HG02970 (cell line): ENCODE measurements at regions not wholly inside any gene's neighbourhood (a gene's known extent, or its start where the extent isn't known, plus 50 kb on each side); places are given as distances from the start of the nearest gene placed in this dataset.

Experiments used
- ATAC-seq: cut with Tn5 transposase; IDR thresholded peaks from one replicate; pipeline ENCODE4 v1.9.1; 2021; ENCODE audit warnings: mild to moderate bottlenecking, moderate library complexity, moderate number of reproducible peaks; ENCODE audit not compliant: unreplicated experiment, low FRiP score

DNA sequence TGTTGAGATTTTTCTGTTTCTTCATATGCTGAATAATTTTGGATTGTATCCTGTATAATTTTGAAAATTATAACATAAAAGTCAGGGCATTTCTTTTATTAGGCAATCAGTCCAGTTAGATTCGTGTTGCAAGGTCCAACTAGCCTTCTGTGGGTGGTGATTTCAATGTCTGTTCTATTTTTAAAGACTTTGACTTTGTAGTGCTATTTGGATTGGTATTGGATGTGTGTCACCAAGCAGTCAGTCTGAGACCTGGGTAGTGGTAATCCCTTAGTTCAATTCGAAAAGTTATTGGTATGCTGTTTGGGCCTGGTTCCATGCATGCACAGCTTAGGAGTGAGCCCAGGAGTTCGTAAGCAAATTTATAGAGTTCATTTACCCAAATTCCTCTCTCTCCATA lies 82.2 kb downstream of the EPDR1 start:
- no peak for ATAC-seq

DNA sequence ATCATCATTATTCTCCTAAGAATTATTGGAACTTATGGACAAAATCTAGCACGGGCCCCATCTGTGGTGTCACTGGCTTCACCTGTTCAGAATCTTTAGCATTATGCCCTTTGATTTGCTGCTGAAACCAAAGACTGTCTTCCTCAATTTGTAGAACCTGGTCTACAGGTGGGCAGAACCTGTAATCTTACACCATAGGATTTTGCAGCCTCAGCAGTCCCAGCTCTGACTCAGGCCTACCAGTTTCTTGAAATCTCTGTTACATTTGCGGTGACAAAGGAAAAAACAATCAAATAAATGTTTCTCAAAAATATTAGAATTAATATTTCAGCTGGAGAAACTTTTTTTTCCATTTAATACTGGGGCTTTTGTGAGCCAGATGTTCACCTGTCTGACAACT lies 86.1 kb downstream of the EPDR1 start:
- ATAC-seq, result no peak

DNA sequence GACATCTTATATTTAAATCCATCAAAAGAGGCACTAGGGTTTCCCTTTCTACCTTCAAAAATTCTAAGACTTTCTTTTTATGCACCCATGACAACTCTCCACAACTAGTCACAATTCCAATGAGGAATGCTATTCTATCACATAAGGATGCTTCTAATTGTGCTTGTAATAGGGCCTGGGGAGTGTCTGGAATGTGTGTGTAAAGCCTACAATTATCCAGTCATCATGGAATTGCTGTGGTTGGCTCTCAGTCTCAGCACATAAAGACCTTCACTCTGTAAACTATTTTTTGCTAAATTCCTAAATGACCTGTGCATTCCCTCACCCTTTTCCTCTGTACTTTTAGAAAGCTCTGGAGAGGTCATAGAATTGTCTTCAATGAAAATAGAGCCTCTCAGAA lies 86.7 kb downstream of the EPDR1 start:
- ATAC-seq, result no peak

DNA sequence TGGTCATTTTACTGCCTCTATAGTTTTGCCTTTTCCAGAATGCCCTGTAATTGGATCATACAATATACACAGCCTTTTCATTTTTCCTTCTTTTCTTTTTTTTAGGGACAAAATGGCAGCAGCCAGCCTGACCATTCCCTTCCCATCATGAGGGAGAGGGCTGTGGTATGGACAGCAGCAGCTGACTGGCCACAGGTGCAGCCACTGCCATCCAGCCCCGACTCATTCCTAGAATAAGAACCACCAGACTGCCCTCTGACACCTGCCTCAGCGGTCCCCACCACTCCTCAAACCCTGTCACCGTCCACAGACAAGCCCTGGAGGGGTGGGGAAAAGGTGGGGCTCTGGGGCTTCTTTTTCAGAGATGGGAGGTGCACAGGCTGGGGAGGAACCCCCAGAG lies 92.8 kb downstream of the EPDR1 start:
- ATAC-seq, result no peak

DNA sequence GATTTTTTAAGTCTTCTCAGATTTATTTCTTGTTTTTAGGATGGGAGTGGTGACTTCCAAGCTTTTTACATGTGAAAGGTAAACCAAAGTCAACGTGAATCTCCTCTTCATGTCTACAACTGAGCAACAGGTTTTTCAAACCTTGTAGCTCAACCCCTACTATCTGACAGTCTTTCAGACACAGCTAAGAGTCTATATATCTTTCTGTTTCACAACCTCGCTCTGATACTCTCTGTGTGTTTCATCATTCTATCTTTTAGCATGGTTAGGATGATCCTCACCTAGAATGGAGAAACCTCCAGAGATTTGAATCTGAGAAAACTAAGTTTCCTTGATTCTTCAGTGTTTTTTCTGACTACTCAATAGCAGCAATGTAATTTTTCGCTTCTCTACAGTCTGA lies 96.1 kb downstream of the EPDR1 start:
- no peak for ATAC-seq

DNA sequence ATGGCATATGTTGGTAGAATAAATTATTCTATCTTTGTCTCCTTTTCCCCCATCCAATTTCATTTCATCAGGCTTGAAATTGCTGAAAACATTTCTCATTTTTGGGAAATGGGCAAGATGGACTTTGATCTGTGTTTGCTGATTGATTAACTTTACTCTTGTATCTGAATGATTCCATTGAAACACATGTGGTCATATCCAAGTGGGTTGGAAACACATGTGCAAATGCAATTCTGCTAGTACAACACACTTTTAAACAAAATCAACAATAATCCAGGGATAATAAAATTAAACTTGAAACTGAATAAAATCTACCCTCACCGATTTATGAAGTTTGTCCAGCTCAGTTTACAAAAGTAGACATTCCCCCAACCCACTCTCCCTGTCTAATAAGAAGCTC lies 96.9 kb downstream of the EPDR1 start:
- ATAC-seq, result no peak

DNA sequence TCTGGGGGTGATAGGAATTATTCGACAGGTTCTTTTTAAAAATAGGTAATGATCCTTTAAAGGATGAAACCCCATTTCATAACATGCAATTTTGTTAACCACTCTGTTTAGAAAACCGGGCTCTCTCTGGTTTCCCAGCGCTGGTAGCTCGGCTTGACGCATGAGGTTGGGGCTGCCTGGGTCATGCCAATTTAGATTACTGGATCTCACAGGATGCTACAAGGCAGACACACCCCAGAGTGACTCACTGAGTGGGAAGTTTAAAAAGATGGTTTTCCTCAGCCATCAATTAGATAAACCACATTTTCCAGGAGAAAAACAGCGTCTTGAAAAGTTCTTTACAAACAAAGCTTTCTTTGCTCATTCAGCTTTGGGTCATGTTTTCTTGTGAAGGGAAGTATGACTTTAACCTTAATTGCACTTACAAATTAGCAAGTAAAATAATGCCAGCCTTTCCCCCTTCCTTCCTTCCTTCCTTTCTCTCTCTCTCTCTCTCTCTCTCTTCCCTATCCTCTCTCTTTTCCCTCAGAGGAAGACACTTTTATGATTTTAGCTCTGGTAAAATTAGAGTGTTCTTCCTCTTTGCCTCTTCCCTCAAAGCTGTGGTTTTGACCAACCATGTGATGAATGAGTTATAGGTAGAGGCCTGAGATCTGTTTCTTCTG lies 99.8 kb downstream of the EPDR1 start:
- no peak for ATAC-seq

DNA sequence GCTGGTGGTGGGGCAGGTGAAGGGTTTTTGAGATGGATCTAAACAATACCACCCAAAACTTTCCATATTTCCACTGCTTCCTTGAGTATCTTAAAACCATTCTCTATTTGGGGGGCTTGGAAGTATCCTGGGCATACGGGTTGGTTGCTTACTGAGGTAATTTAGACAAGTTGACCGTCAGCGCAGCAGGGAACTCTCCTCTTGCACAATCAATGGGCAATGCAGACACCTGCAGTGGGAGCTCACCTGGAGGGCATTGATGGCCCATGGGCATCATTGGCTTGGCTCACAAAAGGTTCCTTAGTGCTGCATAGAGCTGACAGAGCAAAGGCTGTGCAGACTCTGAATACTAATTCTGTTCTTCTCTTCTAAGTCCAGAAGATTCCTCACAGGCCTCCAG lies 101.5 kb downstream of the EPDR1 start:
- ATAC-seq, result no peak

DNA sequence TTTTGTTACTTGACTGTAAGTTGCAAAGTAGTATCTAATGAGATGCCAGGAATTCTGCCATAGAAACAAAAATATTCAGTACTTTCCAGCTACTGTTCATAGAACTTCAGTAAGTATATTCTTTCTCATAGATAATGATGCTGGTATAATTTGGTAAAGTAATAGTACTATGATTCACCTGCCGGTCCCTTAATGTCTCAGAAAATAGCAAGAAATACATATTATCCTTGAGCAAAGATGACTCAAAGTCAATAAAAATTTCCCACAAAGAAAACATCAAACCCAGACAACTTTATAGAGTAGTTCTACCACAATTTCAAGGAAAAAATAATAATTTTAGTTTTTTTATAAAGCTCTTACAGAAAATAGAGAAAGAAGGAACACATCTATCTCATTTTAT lies 105.4 kb downstream of the EPDR1 start:
- ATAC-seq, result no peak

DNA sequence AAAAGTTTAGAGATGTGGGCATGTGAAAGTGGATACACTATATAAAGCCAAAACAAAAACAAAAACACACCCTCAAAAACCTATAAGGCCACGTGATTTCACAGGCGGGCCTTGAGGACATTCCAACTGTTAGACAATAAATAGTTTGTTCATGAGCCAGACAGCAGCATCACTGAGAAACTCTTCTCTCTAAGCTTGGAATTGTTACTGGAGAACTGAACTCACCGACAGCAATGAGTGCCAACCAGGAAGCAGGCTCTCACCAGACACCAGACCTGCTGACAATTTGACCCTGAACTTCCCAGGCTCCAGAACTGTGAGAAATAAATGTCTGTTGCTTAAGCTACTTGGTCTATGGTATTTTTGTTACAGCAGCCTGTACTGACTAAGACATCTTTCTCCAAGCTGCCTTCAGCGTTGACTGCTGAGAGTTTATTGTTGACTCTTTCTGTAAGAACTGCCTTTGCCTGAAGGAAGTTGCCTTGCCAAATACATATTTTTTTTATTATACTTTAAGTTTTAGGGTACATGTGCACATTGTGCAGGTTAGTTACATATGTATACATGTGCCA lies 107.5 kb downstream of the EPDR1 start:
- no peak for ATAC-seq

DNA sequence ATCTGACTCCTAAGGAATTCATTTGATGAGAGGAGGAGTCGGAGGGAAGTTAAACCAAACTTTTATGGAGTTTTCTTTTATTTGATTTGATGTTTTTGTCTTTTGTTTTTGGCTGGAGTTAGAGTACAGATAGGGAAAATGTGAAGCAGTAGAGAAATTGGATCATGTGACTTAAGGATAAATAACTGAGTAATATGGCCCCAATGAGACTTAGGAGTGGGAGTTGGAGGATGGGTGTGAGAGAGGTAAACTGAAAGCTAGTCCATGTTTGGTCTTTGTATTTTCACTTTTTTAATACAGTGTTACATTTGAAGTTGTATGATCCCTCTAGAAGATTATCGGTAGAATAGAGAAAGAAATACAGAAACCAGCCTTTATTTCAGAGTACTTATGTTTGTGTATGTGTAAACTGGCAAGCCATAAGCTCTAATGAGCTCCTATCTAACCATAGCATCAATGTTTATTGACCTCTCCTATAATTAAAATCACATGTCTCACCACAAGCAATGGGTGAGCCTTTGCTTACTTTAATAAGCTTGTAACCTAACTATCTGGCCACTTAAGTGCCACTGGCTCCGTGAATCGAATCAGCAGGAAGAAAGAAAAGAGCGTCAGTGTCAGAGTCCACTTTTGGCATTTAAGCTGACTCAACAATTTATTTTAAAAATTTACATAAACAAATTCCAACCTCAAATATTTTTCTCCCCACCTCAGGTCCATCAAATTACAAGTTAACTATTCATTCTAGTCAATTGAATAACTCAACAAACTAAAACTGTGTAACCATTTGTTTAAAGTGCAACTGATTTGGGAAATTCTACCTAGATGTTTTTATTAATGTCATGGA lies 113.8 kb downstream of the EPDR1 start:
- ATAC-seq, result no peak

DNA sequence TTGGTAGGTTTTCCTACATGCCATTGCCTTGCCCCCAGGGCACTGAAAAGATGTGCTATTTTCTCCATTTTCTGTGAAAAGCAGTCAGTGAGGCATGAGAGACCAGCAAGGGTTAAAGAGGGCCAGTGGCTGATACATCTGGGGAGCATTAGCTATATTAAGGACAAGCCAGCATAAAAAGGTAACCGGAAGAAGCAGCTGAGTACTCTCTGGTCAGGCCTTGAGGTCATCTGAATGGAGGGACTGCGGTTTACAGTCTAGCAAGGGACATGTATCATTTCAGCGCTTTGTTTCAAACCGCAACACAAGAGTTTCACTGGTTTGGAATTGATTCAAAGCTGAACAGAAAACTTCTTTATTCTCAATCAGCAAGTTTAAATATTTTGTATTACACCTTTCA lies 120.4 kb downstream of the EPDR1 start:
- no peak for ATAC-seq

DNA sequence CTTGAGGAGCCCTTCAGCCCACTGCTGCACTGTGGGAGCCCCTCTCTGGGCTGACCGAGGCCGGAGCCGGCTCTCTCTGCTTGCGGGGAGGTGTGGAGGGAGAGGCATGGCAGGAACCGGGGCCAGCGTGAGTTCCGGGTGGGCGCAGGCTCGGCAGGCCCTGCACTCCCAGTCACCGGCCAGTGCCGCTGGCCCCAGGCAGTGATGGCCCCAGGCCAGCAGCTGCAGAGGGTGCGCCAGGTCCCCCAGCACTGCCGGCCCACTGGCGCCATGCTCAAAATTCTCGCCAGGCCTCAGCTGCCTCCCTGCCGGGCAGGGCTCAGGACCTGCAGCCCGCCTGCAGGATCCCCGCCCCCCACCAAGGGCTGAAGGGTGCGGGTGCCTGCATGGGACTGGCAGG lies 128.4 kb upstream of the STARD3NL start:
- no peak for ATAC-seq

DNA sequence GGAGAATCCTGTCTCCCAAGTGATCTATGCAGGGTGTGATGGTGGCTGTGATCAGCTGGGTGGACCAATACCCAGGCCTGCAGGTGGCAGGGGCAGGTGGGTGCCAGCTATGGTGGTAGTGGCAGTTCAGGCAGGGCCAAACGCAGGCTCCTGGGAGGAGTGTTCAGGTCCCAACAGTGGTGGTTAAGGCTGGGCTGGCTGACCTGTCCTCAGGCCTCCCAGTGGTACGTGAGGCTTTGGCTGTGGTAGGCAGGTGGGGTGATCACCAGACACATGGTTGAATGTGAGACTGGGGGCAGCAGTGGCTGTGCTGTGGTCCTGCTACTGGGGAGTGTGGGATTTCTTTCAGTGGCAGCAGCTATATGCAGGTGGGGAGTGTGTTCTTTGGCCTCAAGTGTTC lies 126.7 kb upstream of the STARD3NL start:
- ATAC-seq, result no peak

DNA sequence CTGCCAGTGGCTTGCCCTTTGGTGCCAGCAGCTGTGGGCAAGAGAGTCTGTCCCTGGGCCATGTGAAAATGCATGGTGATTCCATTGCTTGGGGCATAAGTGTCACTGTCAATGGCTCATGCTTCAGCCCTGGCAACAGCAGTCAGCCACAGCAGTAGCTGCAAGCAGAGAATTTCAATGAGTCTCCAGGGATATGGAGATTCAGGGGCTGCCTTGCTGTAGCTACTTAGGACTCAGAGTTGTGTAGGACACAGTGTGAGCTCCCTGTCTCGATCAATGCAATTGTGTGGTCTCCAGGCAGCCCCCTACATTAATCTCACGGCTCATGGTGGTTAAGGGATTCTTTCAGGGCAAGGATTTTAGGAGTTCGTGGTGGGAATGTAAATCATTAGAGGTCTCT lies 126.3 kb upstream of the STARD3NL start:
- ATAC-seq, result no peak

DNA sequence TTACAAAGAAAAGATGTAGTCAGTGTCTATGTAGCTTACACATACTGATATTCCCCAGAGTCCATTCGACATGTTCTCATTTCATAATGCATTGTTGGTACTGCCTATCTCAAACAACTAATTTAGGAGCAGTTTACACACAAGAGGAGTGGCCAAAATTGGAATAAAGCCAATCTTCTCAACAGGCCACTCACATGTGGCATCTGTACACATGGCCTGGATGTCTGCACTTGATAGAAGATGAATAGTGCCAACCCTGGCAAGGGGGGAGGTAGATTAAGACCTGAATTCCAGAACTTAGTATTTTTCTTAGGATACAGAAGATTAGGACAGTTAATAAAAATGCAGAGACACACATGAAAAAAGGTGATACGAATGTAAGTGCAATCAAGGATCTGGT lies 125.3 kb upstream of the STARD3NL start:
- ATAC-seq, result no peak

DNA sequence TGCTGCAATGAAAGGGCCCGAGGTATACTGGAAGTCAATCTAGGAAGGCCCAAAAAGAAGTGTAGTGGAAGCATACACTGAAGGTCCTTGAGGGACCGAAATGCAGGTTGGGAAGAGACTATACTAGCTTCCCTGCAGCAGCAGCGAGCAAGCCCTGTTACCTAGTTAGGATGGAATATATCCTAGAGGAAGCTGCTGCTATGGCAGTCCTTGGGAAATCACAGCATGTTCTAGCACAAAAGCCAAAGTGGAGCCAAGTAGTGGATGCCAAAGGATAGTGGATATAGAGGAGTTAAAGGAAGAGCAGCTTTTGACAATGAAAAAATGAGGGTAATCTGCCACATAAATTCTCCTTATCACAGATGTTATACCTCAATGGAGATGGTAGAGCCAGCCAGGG lies 123.8 kb upstream of the STARD3NL start:
- no peak for ATAC-seq

DNA sequence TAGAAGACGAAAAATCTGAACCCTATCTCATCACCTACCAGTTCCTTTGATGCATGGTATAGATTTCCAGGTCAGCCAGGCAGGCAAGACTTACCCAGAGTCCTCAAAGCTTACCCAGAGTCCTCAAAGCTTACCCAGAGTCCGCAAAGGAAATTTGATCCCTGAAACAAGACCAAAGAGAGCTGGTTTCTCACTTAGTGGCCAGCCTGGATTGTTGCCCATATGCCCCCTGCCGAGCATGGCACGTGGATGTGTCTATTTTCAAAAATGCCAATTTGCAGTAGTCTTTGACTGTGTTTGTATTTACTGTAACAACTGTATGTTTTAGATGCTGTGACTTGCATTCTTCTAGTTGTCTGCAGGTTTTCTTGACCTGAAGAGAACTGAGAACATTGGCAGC lies 120.2 kb upstream of the STARD3NL start:
- ATAC-seq, result no peak

DNA sequence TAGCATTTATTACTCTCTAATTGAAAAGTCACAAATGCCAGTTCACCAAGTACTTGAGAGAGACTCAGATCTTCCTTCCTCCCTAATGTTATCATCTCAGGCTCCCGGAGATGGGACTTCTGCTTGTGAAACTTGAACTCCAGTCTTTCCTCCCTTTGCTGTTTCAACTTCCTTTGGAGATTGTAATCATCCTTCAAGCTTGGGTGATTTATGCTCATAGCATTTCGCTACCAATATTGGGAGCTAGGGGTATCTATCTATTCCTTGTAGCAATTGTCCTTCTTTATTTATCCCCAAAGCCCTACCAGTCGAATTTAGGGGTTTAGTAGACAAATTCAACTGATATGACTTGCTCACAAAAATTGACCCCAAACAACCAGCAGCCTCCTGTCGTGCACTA lies 117.9 kb upstream of the STARD3NL start:
- no peak for ATAC-seq

DNA sequence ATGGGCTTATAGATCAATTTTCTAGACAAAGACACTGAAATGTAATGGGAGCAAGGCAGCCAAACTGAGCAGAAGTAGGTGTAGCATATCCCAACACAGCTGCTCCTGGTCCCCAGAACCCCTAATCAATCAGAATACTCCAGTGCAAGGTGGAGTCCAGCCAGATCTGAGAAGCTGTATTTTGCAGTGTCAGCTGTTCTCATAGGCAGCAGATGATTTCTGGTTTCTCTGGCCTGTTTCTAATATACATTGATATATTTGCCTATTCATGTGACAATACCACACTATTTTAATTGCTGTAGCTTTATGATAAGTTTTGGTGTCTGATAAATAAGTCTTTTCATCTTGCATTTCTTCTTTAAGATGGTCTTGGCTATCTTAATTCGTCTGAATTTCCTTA lies 117.4 kb upstream of the STARD3NL start:
- ATAC-seq, result no peak

DNA sequence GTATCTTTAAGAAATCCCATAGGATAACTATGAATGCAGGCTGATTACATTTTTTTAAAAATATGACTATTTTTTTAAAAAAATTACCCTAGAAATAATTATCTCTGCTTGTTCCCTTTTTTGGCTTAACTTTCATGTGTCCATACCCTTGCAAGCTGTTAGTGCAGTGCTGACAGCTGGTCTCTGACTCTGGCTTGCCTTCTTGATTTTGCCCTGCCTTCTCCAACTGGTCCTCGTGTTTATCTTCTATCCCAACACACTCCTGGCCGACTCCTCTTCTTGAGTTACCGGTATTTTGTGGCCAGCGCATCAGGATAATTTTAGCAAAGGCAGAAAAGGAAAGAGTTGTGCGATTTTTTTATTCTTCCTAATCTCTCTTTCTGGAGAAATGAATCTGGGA lies 111.7 kb upstream of the STARD3NL start:
- no peak for ATAC-seq

DNA sequence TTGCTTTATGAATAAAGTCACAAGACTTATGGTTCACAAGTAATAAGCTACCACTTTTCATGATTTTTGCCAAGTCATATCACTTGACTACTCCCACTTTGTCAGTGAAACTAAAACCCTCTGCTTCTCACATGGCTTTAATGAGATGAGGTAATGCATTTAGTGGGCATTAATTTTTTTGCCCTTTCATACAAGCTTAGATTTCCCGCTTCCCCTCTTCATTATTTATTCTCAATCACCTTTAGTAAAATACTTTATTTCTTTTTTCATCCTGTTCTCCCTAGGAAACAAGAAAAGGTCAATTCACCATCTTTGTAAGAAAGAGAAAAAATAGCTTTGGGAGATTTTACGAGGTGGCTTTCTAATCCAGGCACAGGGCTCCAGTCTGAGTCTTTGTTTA lies 109.6 kb upstream of the STARD3NL start:
- ATAC-seq, result no peak
